HEK293 (cell line): ENCODE measurements at regions not wholly inside any gene's neighbourhood (a gene's known extent, or its start where the extent isn't known, plus 50 kb on each side); places are given as distances from the start of the nearest gene placed in this dataset.
A peak's percentile ranks its signal among the peaks of the same experiment; 100 is the strongest.

ENCODE experiments used
- CTCF ChIA-PET: fragments of 350-600 bp; formaldehyde crosslinking; extraction: SDS; loops from one replicate; lab custom pipeline; 2021; ENCODE audit warnings: antibody characterized with exemption; lab: Yijun Ruan, JAX
- POLR2A ChIA-PET: fragments of 300-600 bp; formaldehyde crosslinking; extraction: SDS; loops from one replicate; lab custom pipeline; 2020; ENCODE audit warnings: antibody characterized with exemption, inconsistent platforms; lab: Yijun Ruan, JAX
- H3K27ac ChIP-seq: fragments of 200-500 bp; sonication (Bioruptor generic); 2 replicates; pipeline ENCODE4 v1.5.1; 2014; ENCODE audit warnings: low read depth, low read length, control low read depth, inconsistent platforms; ENCODE audit errors: extremely low read depth
- H3K36me3 ChIP-seq, 2 experiments: fragments of 200-500 bp in 1 of 2; sonication (Bioruptor generic) in 1 of 2; 1 replicate in 1 of 2; 2 replicates in 1 of 2; pipeline ENCODE4 v1.5.1; 2014 to 2017; ENCODE audit warnings: inconsistent platforms in 2 of 2, low read length in 2 of 2; ENCODE audit not compliant: control insufficient read depth in 2 of 2, insufficient read depth in 1 of 2
- H3K4me1 ChIP-seq: fragments of 200-500 bp; sonication (Bioruptor generic); 2 replicates; pipeline ENCODE4 v1.5.1; 2014; ENCODE audit warnings: mild to moderate bottlenecking, low read length, inconsistent platforms; ENCODE audit not compliant: control insufficient read depth, insufficient read depth
- H3K4me3 ChIP-seq: 2 replicates; pipeline ENCODE4 v1.5.1; 2011; ENCODE audit warnings: low read depth, mild to moderate bottlenecking, control low read depth, low read length, moderate library complexity
- H3K9me3 ChIP-seq: fragments of 200-500 bp; sonication (Bioruptor generic); 2 replicates; pipeline ENCODE4 v1.5.1; 2014; ENCODE audit warnings: low read depth, low read length, inconsistent platforms; ENCODE audit not compliant: control insufficient read depth, insufficient read depth
- BCL11B ChIP-seq: fragments of 450-650 bp; formaldehyde crosslinking; IDR thresholded peaks from 2 replicates; pipeline ENCODE4 v1.5.1; 2016; ENCODE audit warnings: low read depth, missing biosample characterization, missing genetic modification characterization
- KLF8 ChIP-seq: fragments of 450-650 bp; formaldehyde crosslinking; IDR thresholded peaks from 2 replicates; pipeline ENCODE4 v1.5.1; 2016; ENCODE audit warnings: missing biosample characterization, missing genetic modification characterization
- OSR2 ChIP-seq: fragments of 450-650 bp; formaldehyde crosslinking; IDR thresholded peaks from 2 replicates; pipeline ENCODE4 v1.5.1; 2016; ENCODE audit warnings: missing biosample characterization, missing genetic modification characterization
- SP3 ChIP-seq: fragments of 450-650 bp; formaldehyde crosslinking; IDR thresholded peaks from 2 replicates; pipeline ENCODE4 v1.5.1; 2016; ENCODE audit warnings: missing biosample characterization, missing genetic modification characterization
- ZNF114 ChIP-seq: fragments of 450-650 bp; formaldehyde crosslinking; IDR thresholded peaks from 2 replicates; pipeline ENCODE4 v1.5.0; 2017; ENCODE audit warnings: missing biosample characterization, missing genetic modification characterization
- ZNF146 ChIP-seq: fragments of 450-650 bp; formaldehyde crosslinking; IDR thresholded peaks from 2 replicates; pipeline ENCODE4 v1.5.1; 2016; ENCODE audit warnings: missing biosample characterization, missing genetic modification characterization
- ZNF155 ChIP-seq: fragments of 450-650 bp; formaldehyde crosslinking; IDR thresholded peaks from 2 replicates; pipeline ENCODE4 v1.5.1; 2016; ENCODE audit warnings: missing biosample characterization, missing genetic modification characterization
- ZNF157 ChIP-seq: fragments of 450-650 bp; formaldehyde crosslinking; IDR thresholded peaks from 2 replicates; pipeline ENCODE4 v1.5.1; 2016; ENCODE audit warnings: missing biosample characterization, missing genetic modification characterization
- ZNF175 ChIP-seq: fragments of 450-650 bp; formaldehyde crosslinking; IDR thresholded peaks from 2 replicates; pipeline ENCODE4 v1.5.1; 2016; ENCODE audit warnings: missing biosample characterization, missing genetic modification characterization
- ZNF18 ChIP-seq: fragments of 450-650 bp; formaldehyde crosslinking; IDR thresholded peaks from 2 replicates; pipeline ENCODE4 v1.5.1; 2016; ENCODE audit warnings: missing biosample characterization, missing genetic modification characterization
- ZNF184 ChIP-seq: fragments of 450-650 bp; IDR thresholded peaks from 2 replicates; pipeline ENCODE4 v1.5.1; 2018; ENCODE audit warnings: missing biosample characterization, mild to moderate bottlenecking, missing genetic modification characterization
- ZNF324 ChIP-seq: fragments of 450-650 bp; formaldehyde crosslinking; IDR thresholded peaks from 2 replicates; pipeline ENCODE4 v1.5.1; 2016; ENCODE audit warnings: missing biosample characterization, missing genetic modification characterization
- ZNF488 ChIP-seq: fragments of 450-650 bp; formaldehyde crosslinking; IDR thresholded peaks from 2 replicates; pipeline ENCODE4 v1.5.1; 2016; ENCODE audit warnings: missing biosample characterization, missing genetic modification characterization
- ZNF501 ChIP-seq: fragments of 450-650 bp; formaldehyde crosslinking; IDR thresholded peaks from 2 replicates; pipeline ENCODE4 v1.5.1; 2016; ENCODE audit warnings: missing biosample characterization, missing genetic modification characterization
- ZNF571 ChIP-seq: fragments of 450-650 bp; formaldehyde crosslinking; IDR thresholded peaks from 2 replicates; pipeline ENCODE4 v1.5.0; 2017; ENCODE audit warnings: missing biosample characterization, missing genetic modification characterization
- ZNF664 ChIP-seq: fragments of 450-650 bp; formaldehyde crosslinking; IDR thresholded peaks from 2 replicates; pipeline ENCODE4 v1.5.1; 2016; ENCODE audit warnings: missing biosample characterization, missing genetic modification characterization
- ZXDB ChIP-seq: fragments of 450-650 bp; formaldehyde crosslinking; IDR thresholded peaks from 2 replicates; pipeline ENCODE4 v1.5.1; 2016; ENCODE audit warnings: missing biosample characterization, missing genetic modification characterization

- TF ChIP-seq ZXDB (tag by site-specific recombination): no peak
- no peak for TF ChIP-seq ZNF184
- no peak for TF ChIP-seq BCL11B (tag by site-specific recombination)
- no peak for TF ChIP-seq ZNF114 (tag by site-specific recombination)
- no peak for TF ChIP-seq ZNF155 (tag by site-specific recombination)
- TF ChIP-seq ZNF175 (tag by site-specific recombination): no peak
These were observed 56.5 kb downstream of the NAV1 start (continued) for GRCh38 chr1:201595381-201595780.

- ChIA-PET CTCF (interaction anchor here (0.6 kb wide), 1 partner anchor 38 kb away, joined by 3 read pairs; no protein-coding TSS in a partner anchor), POLR2A (no interaction called here)
- H3K9me3 ChIP-seq: no peaks in the 10 kb centered on the region
- no peak overlapping the region for H3K27ac ChIP-seq
- no peaks in the 10 kb centered on the region for H3K36me3 ChIP-seq
- no peak overlapping the region for H3K4me3 ChIP-seq
- peaks cover 27% of the 10 kb centered on the region for H3K4me1 ChIP-seq
- TF ChIP-seq ZNF664 (peak; percentile 92), KLF8 (no peak)
These were observed 57.4 kb downstream of the NAV1 start for GRCh38 chr1:201596101-201596868.

- no peak overlapping the region for H3K27ac ChIP-seq
- TF ChIP-seq OSR2 (tag by site-specific recombination): 0 out of 2 replicates have a peak, but pooled peaks have one; percentile 12
- TF ChIP-seq ZNF146 (tag by site-specific recombination): no peak
- CTCF ChIA-PET: interaction anchor here (0.7 to 0.9 kb wide), 2 partner anchors 106 to 309 kb away, joined by 4 read pairs; no protein-coding TSS in a partner anchor
- H3K4me1 ChIP-seq: peaks cover 25% of the 10 kb centered on the region
- H3K4me3 ChIP-seq: no peak overlapping the region
- H3K9me3 ChIP-seq: no peaks in the 10 kb centered on the region
- POLR2A ChIA-PET: no interaction called here
- H3K36me3 ChIP-seq: no peaks in the 10 kb centered on the region
These were observed 58.8 kb downstream of the NAV1 start for GRCh38 chr1:201597551-201598230.

GRCh38 chr1:201598396-201598795 lies 59.5 kb downstream of the NAV1 start:
- Histone ChIP-seq H3K4me1 (peaks cover 23% of the 10 kb centered on the region), H3K4me3 (no peak overlapping the region), H3K36me3 (no peaks in the 10 kb centered on the region), H3K9me3 (no peaks in the 10 kb centered on the region), H3K27ac (no peak overlapping the region)
- POLR2A ChIA-PET: no interaction called here
- TF ChIP-seq ZNF18 (tag by site-specific recombination) (no peak), ZNF488 (tag by site-specific recombination) (no peak), ZNF324 (tag by site-specific recombination) (no peak), ZNF157 (no peak), SP3 (tag by site-specific recombination) (no peak), ZNF501 (tag by site-specific recombination) (no peak), ZNF571 (tag by site-specific recombination) (no peak)
- CTCF ChIA-PET: interaction anchor here (0.9 to 1.7 kb wide), 2 partner anchors 39 to 106 kb away, joined by 4 to 5 read pairs; no protein-coding TSS in a partner anchor
